ENCODE measurements at regions not wholly inside any gene's neighbourhood (a gene's known extent, or its start where the extent isn't known, plus 50 kb on each side); places are given as distances from the start of the nearest gene placed in this dataset.
"Not testable (repeated sequence)": the region's sequence is repeated elsewhere in the genome, so short reads cannot be mapped to it uniquely, and the experiment has no call there.

DNA sequence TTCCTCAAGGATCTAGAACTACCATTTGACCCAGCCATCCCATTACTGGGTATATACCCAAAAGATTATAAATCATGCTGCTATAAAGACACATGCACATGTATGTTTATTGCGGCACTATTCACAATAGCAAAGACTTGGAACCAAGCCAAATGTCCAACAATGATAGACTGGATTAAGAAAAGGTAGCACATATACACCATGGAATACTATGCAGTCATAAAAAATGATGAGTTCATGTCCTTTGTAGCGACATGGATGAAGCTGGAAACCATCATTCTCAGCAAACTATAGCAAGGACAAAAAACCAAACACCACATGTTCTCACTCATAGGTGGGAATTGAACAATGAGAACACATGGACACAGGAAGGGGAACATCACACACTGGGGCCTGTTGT lies 103.3 kb upstream of the GDNF start:
- TF ChIP-seq CTCF (conservative IDR thresholded peaks at IDR 0.05; ENCODE audit: low read depth in 2 of 2); EZH2 (IDR thresholded peaks at IDR 0.05; ENCODE audit: low read depth, unreplicated experiment); POLR2AphosphoS5 (IDR thresholded peaks at IDR 0.05; ENCODE audit: low read depth); EZH2phosphoT487 (IDR thresholded peaks at IDR 0.05; ENCODE audit: unreplicated experiment); JUNB (IDR thresholded peaks at IDR 0.05; ENCODE audit: unreplicated experiment); REST (IDR thresholded peaks at IDR 0.05; ENCODE audit: unreplicated experiment); NANOG (IDR thresholded peaks at IDR 0.05; ENCODE audit: borderline replicate concordance); STAT1 (IDR thresholded peaks at IDR 0.05; ENCODE audit: unreplicated experiment); CREB1 (CRISPR knock-in tag; IDR thresholded peaks at IDR 0.05; ENCODE audit: low read depth): not testable (repeated sequence)
- TF ChIP-seq, protein P1, sequence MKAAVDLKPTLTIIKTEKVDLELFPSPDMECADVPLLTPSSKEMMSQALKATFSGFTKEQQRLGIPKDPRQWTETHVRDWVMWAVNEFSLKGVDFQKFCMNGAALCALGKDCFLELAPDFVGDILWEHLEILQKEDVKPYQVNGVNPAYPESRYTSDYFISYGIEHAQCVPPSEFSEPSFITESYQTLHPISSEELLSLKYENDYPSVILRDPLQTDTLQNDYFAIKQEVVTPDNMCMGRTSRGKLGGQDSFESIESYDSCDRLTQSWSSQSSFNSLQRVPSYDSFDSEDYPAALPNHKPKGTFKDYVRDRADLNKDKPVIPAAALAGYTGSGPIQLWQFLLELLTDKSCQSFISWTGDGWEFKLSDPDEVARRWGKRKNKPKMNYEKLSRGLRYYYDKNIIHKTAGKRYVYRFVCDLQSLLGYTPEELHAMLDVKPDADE (IDR thresholded peaks at IDR 0.05), result not testable (repeated sequence)
